Fibroblast of mammary gland (primary cell): ENCODE measurements at regions not wholly inside any gene's neighbourhood (a gene's known extent, or its start where the extent isn't known, plus 50 kb on each side); places are given as distances from the start of the nearest gene placed in this dataset.

ENCODE experiments used
- DNase-seq: peaks from one replicate; pipeline ENCODE4 v3.0.0-alpha.2; 2010; ENCODE audit warnings: low read depth
- H3K4me3 ChIP-seq: 2 replicates; pipeline ENCODE4 v1.5.1; 2011; ENCODE audit warnings: low read depth, mild to moderate bottlenecking, low read length, moderate library complexity; ENCODE audit not compliant: control insufficient read depth
- TF ChIP-seq, protein P1 (sequence below): conservative IDR thresholded peaks from 2 replicates; pipeline ENCODE4 v1.5.1; 2011; ENCODE audit warnings: low read depth, low read length, inconsistent platforms; ENCODE audit not compliant: control insufficient read depth, insufficient read depth

DNA sequence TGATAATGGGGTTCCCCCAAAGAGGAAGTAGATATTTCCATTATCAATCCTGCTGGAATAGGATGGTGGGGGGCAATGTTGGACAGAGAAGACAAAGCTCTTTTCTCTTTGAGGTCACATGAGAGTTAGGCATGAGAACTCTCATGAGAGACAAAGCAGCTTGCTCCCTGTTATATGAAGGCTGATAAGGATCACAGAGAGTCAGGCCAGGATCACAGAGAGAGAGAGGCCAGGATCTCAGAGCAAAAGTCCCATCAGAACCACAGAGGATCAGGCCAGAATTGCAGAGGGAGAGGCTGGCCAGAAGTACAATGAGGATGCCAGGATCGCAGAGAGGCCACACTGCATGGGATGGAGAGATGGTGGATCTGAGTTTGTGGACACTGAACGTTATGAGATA, 457.1 kb downstream of the LPIN1 start:
- DNase-seq: no peak
- H3K4me3 ChIP-seq: no peak overlapping the region
- TF ChIP-seq, protein P1, sequence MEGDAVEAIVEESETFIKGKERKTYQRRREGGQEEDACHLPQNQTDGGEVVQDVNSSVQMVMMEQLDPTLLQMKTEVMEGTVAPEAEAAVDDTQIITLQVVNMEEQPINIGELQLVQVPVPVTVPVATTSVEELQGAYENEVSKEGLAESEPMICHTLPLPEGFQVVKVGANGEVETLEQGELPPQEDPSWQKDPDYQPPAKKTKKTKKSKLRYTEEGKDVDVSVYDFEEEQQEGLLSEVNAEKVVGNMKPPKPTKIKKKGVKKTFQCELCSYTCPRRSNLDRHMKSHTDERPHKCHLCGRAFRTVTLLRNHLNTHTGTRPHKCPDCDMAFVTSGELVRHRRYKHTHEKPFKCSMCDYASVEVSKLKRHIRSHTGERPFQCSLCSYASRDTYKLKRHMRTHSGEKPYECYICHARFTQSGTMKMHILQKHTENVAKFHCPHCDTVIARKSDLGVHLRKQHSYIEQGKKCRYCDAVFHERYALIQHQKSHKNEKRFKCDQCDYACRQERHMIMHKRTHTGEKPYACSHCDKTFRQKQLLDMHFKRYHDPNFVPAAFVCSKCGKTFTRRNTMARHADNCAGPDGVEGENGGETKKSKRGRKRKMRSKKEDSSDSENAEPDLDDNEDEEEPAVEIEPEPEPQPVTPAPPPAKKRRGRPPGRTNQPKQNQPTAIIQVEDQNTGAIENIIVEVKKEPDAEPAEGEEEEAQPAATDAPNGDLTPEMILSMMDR: no peak

DNA sequence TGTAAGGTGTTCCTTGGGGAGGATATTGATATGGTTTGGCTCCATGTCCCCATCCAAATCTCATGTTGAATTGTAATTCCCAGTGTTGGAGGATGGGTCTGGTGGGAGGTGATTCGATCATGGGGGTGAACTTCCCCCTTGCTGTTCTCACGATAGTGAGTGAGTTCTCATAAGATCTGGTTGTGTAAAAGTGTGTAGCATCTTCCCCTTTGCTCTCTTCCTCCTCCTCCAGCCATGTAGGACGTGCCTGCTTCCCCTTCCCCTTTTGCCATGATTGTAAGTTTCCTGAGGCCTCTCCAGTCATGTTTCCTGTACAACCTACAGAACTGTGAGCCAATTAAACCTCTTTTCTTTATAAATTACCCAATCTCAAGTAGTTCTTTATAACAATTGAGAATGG, 458.7 kb downstream of the LPIN1 start:
- DNase-seq: no peak
- no peak overlapping the region for H3K4me3 ChIP-seq
- TF ChIP-seq, protein P1: no peak

DNA sequence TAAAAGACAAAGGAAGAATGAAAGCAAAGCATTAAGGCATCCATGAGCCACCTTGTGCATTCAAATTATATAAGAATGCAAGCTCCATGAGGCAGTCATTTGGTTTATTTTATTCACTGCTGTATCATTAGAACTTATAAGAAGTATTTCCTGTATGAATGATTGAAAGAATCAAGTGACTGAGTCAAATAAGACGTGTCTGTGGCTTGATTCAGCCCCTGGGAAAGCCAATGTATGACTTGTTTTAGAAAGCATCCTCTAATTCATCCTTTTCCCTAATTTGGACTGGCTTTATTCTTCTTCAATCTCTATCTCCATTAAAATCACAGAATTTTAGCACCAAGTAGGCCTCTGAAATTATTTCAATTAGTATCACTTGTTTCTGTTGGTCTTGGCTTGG, 461.1 kb downstream of the LPIN1 start:
- TF ChIP-seq, protein P1: no peak
- no peak overlapping the region for H3K4me3 ChIP-seq
- DNase-seq: no peak

DNA sequence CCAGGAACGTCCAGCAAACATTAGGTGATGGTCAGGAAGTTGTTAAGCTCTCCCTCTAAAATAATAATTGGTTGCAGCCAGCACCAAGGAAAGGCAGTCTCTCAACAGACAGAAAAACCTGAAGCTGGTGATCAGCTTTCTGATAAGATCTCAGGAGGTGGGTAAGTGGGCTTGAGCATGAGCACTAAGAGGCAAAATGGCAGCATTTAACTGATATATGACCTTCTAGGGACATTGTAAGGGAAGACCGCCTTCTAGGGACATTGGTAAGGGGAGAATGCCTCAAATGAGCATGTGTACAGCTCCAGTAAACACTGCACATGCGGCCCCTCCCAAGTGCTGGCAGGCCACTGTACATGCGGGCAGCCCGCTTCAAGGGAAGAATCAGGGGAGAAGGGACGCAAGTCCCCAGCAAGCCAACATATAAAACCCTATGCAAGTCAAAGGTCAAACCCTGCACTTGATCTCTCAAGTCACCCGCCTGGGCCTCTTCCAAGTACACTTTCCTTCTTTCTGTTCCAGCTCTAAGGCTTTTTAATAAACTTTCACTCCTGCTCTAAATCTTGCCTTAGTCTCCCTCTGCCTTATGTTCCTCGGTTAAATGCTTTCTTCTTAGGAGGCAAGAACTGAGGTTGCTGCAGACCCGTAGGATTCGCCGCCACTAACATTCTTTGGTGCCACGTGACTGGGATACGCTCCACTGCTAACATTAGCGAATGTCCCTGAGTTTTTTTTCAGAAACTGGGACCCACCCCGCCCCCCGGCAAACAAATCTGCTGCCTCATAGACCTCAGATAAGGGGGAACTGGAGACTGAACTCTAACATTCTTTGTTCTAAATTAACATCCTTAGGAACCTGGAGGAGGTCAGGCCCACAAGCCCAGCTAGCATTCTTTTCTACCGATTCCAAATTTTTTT, 463.8 kb downstream of the LPIN1 start:
- H3K4me3 ChIP-seq: no peak overlapping the region
- TF ChIP-seq, protein P1: no peak

DNA sequence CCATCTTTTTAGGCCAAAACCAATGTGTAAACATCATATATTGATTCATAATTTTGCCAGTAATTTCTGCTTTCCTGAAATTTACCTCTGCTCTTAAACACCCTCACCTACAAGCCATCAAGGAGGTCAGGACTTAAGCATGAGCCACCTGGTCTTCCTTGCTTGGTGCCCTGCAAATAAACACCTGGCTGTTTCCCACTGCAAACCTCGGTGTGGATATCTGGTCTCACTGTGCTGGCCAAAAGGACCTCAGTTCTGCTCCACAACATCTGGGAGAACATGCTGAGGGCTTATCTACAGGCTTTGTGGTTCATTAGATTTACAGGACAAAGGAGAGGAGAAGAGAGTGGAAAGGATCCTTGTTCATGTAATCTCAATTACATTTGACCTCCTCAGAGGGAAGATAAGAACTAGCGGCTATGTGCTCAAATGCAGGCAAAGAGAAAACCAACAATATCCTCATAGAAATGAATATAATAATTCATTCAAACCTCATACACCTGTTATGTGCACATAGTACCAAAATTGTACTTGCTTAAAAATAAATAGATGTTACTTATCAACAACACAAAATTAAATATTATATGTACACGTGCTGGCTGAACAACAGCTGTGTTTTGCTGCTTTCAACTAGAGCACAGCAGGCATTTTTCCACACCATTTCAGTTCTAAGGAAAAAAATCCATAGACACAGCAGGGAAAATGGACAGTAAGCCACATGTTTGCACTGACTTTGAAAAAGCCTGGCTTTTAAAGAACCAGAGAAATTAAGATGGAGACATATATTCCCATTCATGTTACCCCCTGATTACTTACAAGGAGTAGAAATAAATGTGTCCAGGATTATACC, 465.1 kb downstream of the LPIN1 start:
- no peak overlapping the region for H3K4me3 ChIP-seq
- TF ChIP-seq, protein P1: no peak
- DNase-seq: no peak

More for the DNA sequence above, 463.8 kb downstream of the LPIN1 start:
- no peak for DNase-seq

DNA sequence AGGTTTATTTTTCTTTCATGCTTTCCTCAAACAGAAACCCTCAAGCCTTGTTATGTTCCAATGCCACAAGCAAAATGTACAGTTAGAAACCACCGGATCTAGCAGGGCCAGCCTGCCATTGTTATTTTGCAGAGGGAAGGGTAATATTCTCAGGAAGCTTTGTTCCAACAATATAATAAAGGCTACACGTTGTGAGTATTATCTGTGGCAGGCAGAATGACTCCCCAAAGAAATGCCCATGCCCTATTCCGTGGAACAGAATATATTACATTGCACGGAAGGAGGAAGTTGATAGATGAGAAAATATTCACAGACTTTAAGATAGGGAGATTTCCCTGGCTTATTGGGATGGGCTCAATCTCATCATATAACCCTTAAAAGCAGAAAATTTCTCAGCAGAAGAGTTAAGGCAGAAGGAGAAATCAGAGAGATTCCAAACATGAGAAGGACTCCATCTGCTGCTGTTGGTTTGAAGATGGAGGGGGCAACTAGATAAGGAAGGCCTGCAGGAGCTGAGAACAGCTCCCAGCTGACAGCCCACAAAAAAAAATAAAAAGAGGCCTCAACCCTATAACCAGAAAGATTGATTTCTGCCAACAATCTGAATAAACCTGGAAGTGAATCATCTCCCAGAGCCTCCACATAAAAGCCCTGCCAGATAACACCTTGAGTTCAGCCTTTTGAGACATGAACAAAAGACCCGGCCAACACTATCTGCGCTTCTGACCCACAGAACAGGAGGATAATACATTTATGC, 466.6 kb downstream of the LPIN1 start:
- no peak for DNase-seq
- TF ChIP-seq, protein P1: no peak
- no peak overlapping the region for H3K4me3 ChIP-seq
